H9 (cell line): ENCODE measurements at regions not wholly inside any gene's neighbourhood (a gene's known extent, or its start where the extent isn't known, plus 50 kb on each side); places are given as distances from the start of the nearest gene placed in this dataset.

Experiments
- DNase-seq: peaks from one replicate; pipeline ENCODE4 v3.0.0-alpha.2; 2017
- H2AFZ ChIP-seq: one replicate; pipeline ENCODE4 v1.6.1; 2013; ENCODE audit warnings: mild to moderate bottlenecking, low read length, control low read depth, moderate library complexity
- H2AK5ac ChIP-seq: 2 replicates; pipeline ENCODE4 v1.6.1; 2013; ENCODE audit warnings: low read length, control low read depth, mixed read lengths; ENCODE audit not compliant: insufficient read length
- H2BK120ac ChIP-seq: one replicate; pipeline ENCODE4 v1.6.1; 2013; ENCODE audit warnings: low read depth, mild to moderate bottlenecking, low read length, control low read depth, inconsistent platforms; ENCODE audit not compliant: poor library complexity, severe bottlenecking
- H2BK12ac ChIP-seq: 2 replicates; pipeline ENCODE4 v1.6.1; 2013; ENCODE audit warnings: low read length, control low read depth, mixed read lengths, low read depth; ENCODE audit not compliant: insufficient read length
- H2BK15ac ChIP-seq: 2 replicates; pipeline ENCODE4 v1.6.1; 2013; ENCODE audit warnings: low read depth, low read length, control low read depth
- H2BK20ac ChIP-seq: one replicate; pipeline ENCODE4 v1.6.1; 2013; ENCODE audit warnings: low read depth, mild to moderate bottlenecking, low read length, control low read depth, inconsistent platforms; ENCODE audit not compliant: poor library complexity, severe bottlenecking
- H2BK5ac ChIP-seq: 2 replicates; pipeline ENCODE4 v1.6.1; 2013; ENCODE audit warnings: low read length, control low read depth, mixed read lengths; ENCODE audit not compliant: insufficient read length
- H3K14ac ChIP-seq: 2 replicates; pipeline ENCODE4 v1.6.1; 2013; ENCODE audit warnings: low read length, control low read depth; ENCODE audit not compliant: insufficient read depth
- H3K18ac ChIP-seq: 2 replicates; pipeline ENCODE4 v1.6.1; 2013; ENCODE audit warnings: low read depth, mild to moderate bottlenecking, mixed read lengths, low read length, control low read depth; ENCODE audit not compliant: insufficient read length
- H3K23ac ChIP-seq: 2 replicates; pipeline ENCODE4 v1.6.1; 2013; ENCODE audit warnings: low read length, control low read depth, mixed read lengths, low read depth; ENCODE audit not compliant: insufficient read length
- H3K23me2 ChIP-seq: 2 replicates; pipeline ENCODE4 v1.6.1; 2013; ENCODE audit warnings: low read depth, mild to moderate bottlenecking, mixed read lengths, low read length, control low read depth; ENCODE audit not compliant: insufficient read length, poor library complexity, severe bottlenecking
- H3K27ac ChIP-seq: 2 replicates; pipeline ENCODE4 v1.5.1; 2013; ENCODE audit warnings: low read length, control low read depth, mixed read lengths, low read depth; ENCODE audit not compliant: insufficient read length
- H3K27me3 ChIP-seq: 2 replicates; pipeline ENCODE4 v1.6.1; 2013; ENCODE audit warnings: low read length, control low read depth, inconsistent platforms; ENCODE audit not compliant: insufficient read depth
- H3K4ac ChIP-seq: 2 replicates; pipeline ENCODE4 v1.6.1; 2013; ENCODE audit warnings: low read depth, mild to moderate bottlenecking, control low read depth, inconsistent platforms, low read length, moderate library complexity
- H3K4me1 ChIP-seq: 2 replicates; pipeline ENCODE4 v1.6.1; 2013; ENCODE audit warnings: low read length, control low read depth, inconsistent platforms; ENCODE audit not compliant: insufficient read depth
- H3K4me2 ChIP-seq: 2 replicates; pipeline ENCODE4 v1.6.1; 2013; ENCODE audit warnings: low read length, control low read depth, mixed read lengths; ENCODE audit not compliant: insufficient read length, insufficient read depth
- H3K56ac ChIP-seq: 2 replicates; pipeline ENCODE4 v1.6.1; 2013; ENCODE audit warnings: low read depth, mild to moderate bottlenecking, mixed read lengths, low read length, control low read depth; ENCODE audit not compliant: insufficient read length
- H3K79me1 ChIP-seq: 2 replicates; pipeline ENCODE4 v1.6.1; 2013; ENCODE audit warnings: low read depth, mild to moderate bottlenecking, moderate library complexity, low read length, control low read depth, inconsistent platforms; ENCODE audit not compliant: insufficient read depth, poor library complexity, severe bottlenecking
- H3K79me2 ChIP-seq: 2 replicates; pipeline ENCODE4 v1.6.1; 2013; ENCODE audit warnings: low read length, control low read depth, inconsistent platforms; ENCODE audit not compliant: insufficient read depth
- H3K9ac ChIP-seq: 2 replicates; pipeline ENCODE4 v1.6.1; 2013; ENCODE audit warnings: low read length, control low read depth, mixed read lengths; ENCODE audit not compliant: insufficient read length; ENCODE audit errors: extremely low read depth
- H3K9me3 ChIP-seq: one replicate; pipeline ENCODE4 v1.6.1; 2013; ENCODE audit warnings: low read depth, low read length, inconsistent platforms; ENCODE audit not compliant: control insufficient read depth
- H3T11ph ChIP-seq: one replicate; pipeline ENCODE4 v1.6.1; 2013; ENCODE audit warnings: mild to moderate bottlenecking, low read length, control low read depth, inconsistent platforms
- H4K20me1 ChIP-seq: one replicate; pipeline ENCODE4 v1.6.1; 2013; ENCODE audit not compliant: control insufficient read depth, insufficient read length, insufficient read depth
- H4K5ac ChIP-seq: 2 replicates; pipeline ENCODE4 v1.6.1; 2013; ENCODE audit warnings: low read depth, mild to moderate bottlenecking, mixed read lengths, low read length, control low read depth; ENCODE audit not compliant: insufficient read length
- H4K8ac ChIP-seq: replicated peaks from 2 replicates; pipeline ENCODE4 v1.6.1; 2013; ENCODE audit warnings: low read length, control low read depth, mixed read lengths, low read depth; ENCODE audit not compliant: insufficient read length
- H4K91ac ChIP-seq: 2 replicates; pipeline ENCODE4 v1.6.1; 2013; ENCODE audit warnings: low read depth, mild to moderate bottlenecking, moderate library complexity, mixed read lengths, low read length, control low read depth; ENCODE audit not compliant: insufficient read length
- H3K27ac Mint-ChIP-seq, 3 experiments: 2 replicates in 2 of 3; 3 replicates in 1 of 3; pipeline ENCODE4 v1.8.0; 2020 to 2021; ENCODE audit warnings: mixed read lengths in 3 of 3, mild to moderate bottlenecking in 1 of 3, moderate library complexity in 1 of 3
- H3K27me3 Mint-ChIP-seq: 2 replicates; pipeline ENCODE4 v1.8.0; 2021; ENCODE audit warnings: low read depth, mild to moderate bottlenecking, moderate library complexity, mixed read lengths
- H3K36me3 Mint-ChIP-seq, 3 experiments: 2 replicates in 2 of 3; 3 replicates in 1 of 3; pipeline ENCODE4 v1.8.0; 2020 to 2021; ENCODE audit warnings: low read depth in 3 of 3, mixed read lengths in 3 of 3; ENCODE audit not compliant: insufficient read depth in 1 of 3
- H3K4me1 Mint-ChIP-seq, 2 experiments: 2 replicates each; pipeline ENCODE4 v1.8.0; 2020; ENCODE audit warnings: mixed read lengths in 2 of 2
- H3K4me3 Mint-ChIP-seq, 2 experiments: 2 replicates in 1 of 2; 3 replicates in 1 of 2; pipeline ENCODE4 v1.8.0; 2020 to 2021; ENCODE audit warnings: mild to moderate bottlenecking in 2 of 2, mixed read lengths in 2 of 2, moderate library complexity in 1 of 2
- H3K9me3 Mint-ChIP-seq, 2 experiments: 2 replicates in 1 of 2; 3 replicates in 1 of 2; pipeline ENCODE4 v1.8.0; 2020; ENCODE audit warnings: mild to moderate bottlenecking in 2 of 2, mixed read lengths in 2 of 2, moderate library complexity in 1 of 2
- CTCF ChIP-seq: fragments of 200-600 bp; sonication (generic); conservative IDR thresholded peaks from 3 replicates; pipeline ENCODE4 v1.8.0; 2021; ENCODE audit warnings: antibody characterized with exemption, mild to moderate bottlenecking
- WGBS: extraction: QIAGEN DNeasy Blood & Tissue Kit; methylation state at CpG from one replicate; pipeline ENCODE4 v1.1.7; 2013; ENCODE audit warnings: missing lambda C conversion rate, low lambda C conversion rate, mixed read lengths; ENCODE audit not compliant: insufficient read length; ENCODE audit errors: extremely low coverage; 5-methylcytosine and 5-hydroxymethylcytosine counted together

GRCh38 chr5:153404747-153405146, 85.7 kb upstream of the GRIA1 start:
- no peaks in the 10 kb centered on the region for H3K9me3 Mint-ChIP-seq
- no peak overlapping the region for H2BK12ac ChIP-seq
- no peak overlapping the region for H2BK5ac ChIP-seq
- H3K18ac ChIP-seq: no peak overlapping the region
- H2BK120ac ChIP-seq: no peak overlapping the region
- no peaks in the 10 kb centered on the region for H3K27me3 ChIP-seq
- H4K5ac ChIP-seq: no peak overlapping the region
- H3K4me1 ChIP-seq: no peaks in the 10 kb centered on the region
- no peak for TF ChIP-seq CTCF
- H3K27ac ChIP-seq: no peak overlapping the region
- H3T11ph ChIP-seq: no peak overlapping the region
- no peaks in the 10 kb centered on the region for H4K20me1 ChIP-seq
- no peak overlapping the region for H3K56ac ChIP-seq
- H4K8ac ChIP-seq: no peak overlapping the region
- H3K9ac ChIP-seq: no peak overlapping the region
- H3K27ac Mint-ChIP-seq: no peak overlapping the region
- H3K4ac ChIP-seq: no peak overlapping the region
- H3K79me1 ChIP-seq: no peaks in the 10 kb centered on the region
- no peak overlapping the region for H2AFZ ChIP-seq
- H3K23me2 ChIP-seq: no peaks in the 10 kb centered on the region
- no peak overlapping the region for H3K4me2 ChIP-seq
- DNase-seq: peak; percentile 32
- H3K4me1 Mint-ChIP-seq: peaks cover 9 to 12% of the 10 kb centered on the region in 2 experiments
- no peak overlapping the region for H2BK15ac ChIP-seq
- H3K14ac ChIP-seq: no peak overlapping the region
- H2AK5ac ChIP-seq: no peak overlapping the region
- no peaks in the 10 kb centered on the region for H3K79me2 ChIP-seq
- H4K91ac ChIP-seq: no peak overlapping the region
- H3K27me3 Mint-ChIP-seq: no peaks in the 10 kb centered on the region
- no peak overlapping the region for H3K4me3 Mint-ChIP-seq
- H2BK20ac ChIP-seq: no peak overlapping the region
- no CpG with 5 or more reads among the region's 7 CpGs for WGBS
- no peak overlapping the region for H3K23ac ChIP-seq
- no peaks in the 10 kb centered on the region for H3K36me3 Mint-ChIP-seq
- no peaks in the 10 kb centered on the region for H3K9me3 ChIP-seq
